H1 (cell line): ENCODE measurements at regions not wholly inside any gene's neighbourhood (a gene's known extent, or its start where the extent isn't known, plus 50 kb on each side); places are given as distances from the start of the nearest gene placed in this dataset.

Experiments used
- POLR2A ChIP-seq, 2 experiments: IDR thresholded peaks; 1 replicate in 1 of 2; 2 replicates in 1 of 2; pipeline ENCODE4 v1.6.1; 2011; ENCODE audit warnings: low read depth in 2 of 2, low read length in 2 of 2, mild to moderate bottlenecking in 2 of 2; ENCODE audit errors: control extremely low read depth in 1 of 2
- YY1 ChIP-seq: IDR thresholded peaks from 2 replicates; pipeline ENCODE4 v1.6.1; 2011; ENCODE audit warnings: low read depth, mild to moderate bottlenecking, low read length
- TF ChIP-seq, protein P1 (sequence below), 3 experiments: IDR thresholded peaks; 1 replicate in 2 of 3; 2 replicates in 1 of 3; pipeline versions ENCODE4 v1.5.1 to v1.6.1; 2011; ENCODE audit warnings: low read length in 3 of 3, mild to moderate bottlenecking in 3 of 3, inconsistent platforms in 2 of 3, low read depth in 1 of 3, moderate library complexity in 1 of 3; ENCODE audit not compliant: insufficient read depth in 1 of 3; ENCODE audit errors: control extremely low read depth in 1 of 3

- TF ChIP-seq POLR2A (IDR thresholded peaks at IDR 0.05; ENCODE audit: control extremely low read depth in 1 of 2, low read depth in 2 of 2, low read length in 2 of 2) (no peak), YY1 (no peak)
- TF ChIP-seq, protein P1, sequence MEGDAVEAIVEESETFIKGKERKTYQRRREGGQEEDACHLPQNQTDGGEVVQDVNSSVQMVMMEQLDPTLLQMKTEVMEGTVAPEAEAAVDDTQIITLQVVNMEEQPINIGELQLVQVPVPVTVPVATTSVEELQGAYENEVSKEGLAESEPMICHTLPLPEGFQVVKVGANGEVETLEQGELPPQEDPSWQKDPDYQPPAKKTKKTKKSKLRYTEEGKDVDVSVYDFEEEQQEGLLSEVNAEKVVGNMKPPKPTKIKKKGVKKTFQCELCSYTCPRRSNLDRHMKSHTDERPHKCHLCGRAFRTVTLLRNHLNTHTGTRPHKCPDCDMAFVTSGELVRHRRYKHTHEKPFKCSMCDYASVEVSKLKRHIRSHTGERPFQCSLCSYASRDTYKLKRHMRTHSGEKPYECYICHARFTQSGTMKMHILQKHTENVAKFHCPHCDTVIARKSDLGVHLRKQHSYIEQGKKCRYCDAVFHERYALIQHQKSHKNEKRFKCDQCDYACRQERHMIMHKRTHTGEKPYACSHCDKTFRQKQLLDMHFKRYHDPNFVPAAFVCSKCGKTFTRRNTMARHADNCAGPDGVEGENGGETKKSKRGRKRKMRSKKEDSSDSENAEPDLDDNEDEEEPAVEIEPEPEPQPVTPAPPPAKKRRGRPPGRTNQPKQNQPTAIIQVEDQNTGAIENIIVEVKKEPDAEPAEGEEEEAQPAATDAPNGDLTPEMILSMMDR (IDR thresholded peaks at IDR 0.05; ENCODE audit: control extremely low read depth in 1 of 3, insufficient read depth in 1 of 3, low read depth in 1 of 3, low read length in 3 of 3): no peak
Measured at GRCh38 chr3:127469760-127470159, 120.8 kb downstream of the TPRA1 start.
